ENCODE measurements at regions not wholly inside any gene's neighbourhood (a gene's known extent, or its start where the extent isn't known, plus 50 kb on each side); places are given as distances from the start of the nearest gene placed in this dataset.

DNA sequence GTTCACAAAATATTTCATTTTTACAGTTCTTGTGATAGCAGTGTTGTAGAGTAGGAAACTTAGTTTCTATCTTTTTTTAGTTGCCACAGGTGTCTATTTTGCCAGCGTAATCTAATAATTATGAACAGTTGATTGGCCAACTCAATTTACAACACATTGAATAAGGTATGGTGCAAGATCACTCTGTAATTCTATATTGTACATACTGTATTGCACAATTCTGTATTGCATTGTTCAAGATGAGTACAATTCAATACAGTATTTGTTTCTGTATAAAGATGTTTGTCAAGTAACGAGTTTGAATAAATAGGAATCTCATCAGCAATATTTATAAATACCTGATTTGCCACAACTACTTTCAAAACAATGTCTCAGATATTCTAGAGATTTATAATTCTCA is 64.2 kb upstream of the HTR1A start:
- Histone ChIP-seq H3K4me1 (ENCODE audit: control insufficient read depth in 3 of 3, insufficient read depth in 2 of 3, low read depth in 1 of 3, low read length in 2 of 3) (no peaks in the 10 kb centered on the region), H3K9me3 (ENCODE audit: control insufficient read depth in 2 of 2, insufficient read depth in 1 of 2, low read depth in 1 of 2, low read length in 1 of 2) (no peaks in the 10 kb centered on the region), H3K27me3 (ENCODE audit: control insufficient read depth in 3 of 3, insufficient read depth in 3 of 3, low read length in 3 of 3) (no peaks in the 10 kb centered on the region), H3K4me3 (ENCODE audit: low read depth in 1 of 3, low read length in 3 of 3) (no peak overlapping the region), H3K27ac (ENCODE audit: low read depth in 1 of 3, low read length in 2 of 3) (no peak overlapping the region), H3K36me3 (ENCODE audit: control insufficient read depth in 3 of 3, insufficient read depth in 2 of 3, low read depth in 1 of 3, low read length in 3 of 3) (no peaks in the 10 kb centered on the region)
- 71 to 81% (median 75%) methylated on average over 2 of the region's 2 CpGs for WGBS, 3 donors
- DNase-seq (no peak), FAIRE-seq (no peak)

- DNase-seq (no peak), FAIRE-seq (no peak)
- Histone ChIP-seq H3K27me3 (ENCODE audit: control insufficient read depth in 3 of 3, insufficient read depth in 3 of 3, low read length in 3 of 3) (no peaks in the 10 kb centered on the region), H3K4me1 (ENCODE audit: control insufficient read depth in 3 of 3, insufficient read depth in 2 of 3, low read depth in 1 of 3, low read length in 2 of 3) (no peaks in the 10 kb centered on the region), H3K27ac (ENCODE audit: low read depth in 1 of 3, low read length in 2 of 3) (no peak overlapping the region), H3K36me3 (ENCODE audit: control insufficient read depth in 3 of 3, insufficient read depth in 2 of 3, low read depth in 1 of 3, low read length in 3 of 3) (no peaks in the 10 kb centered on the region), H3K4me3 (ENCODE audit: low read depth in 1 of 3, low read length in 3 of 3) (no peak overlapping the region), H3K9me3 (ENCODE audit: control insufficient read depth in 2 of 2, insufficient read depth in 1 of 2, low read depth in 1 of 2, low read length in 1 of 2) (no peaks in the 10 kb centered on the region)
- WGBS, 3 donors = 16 to 54% (median 39%) methylated on average over 2 of the region's 2 CpGs
These were observed 57.5 kb upstream of the HTR1A start for GRCh38 chr5:64019746-64020145.

DNA sequence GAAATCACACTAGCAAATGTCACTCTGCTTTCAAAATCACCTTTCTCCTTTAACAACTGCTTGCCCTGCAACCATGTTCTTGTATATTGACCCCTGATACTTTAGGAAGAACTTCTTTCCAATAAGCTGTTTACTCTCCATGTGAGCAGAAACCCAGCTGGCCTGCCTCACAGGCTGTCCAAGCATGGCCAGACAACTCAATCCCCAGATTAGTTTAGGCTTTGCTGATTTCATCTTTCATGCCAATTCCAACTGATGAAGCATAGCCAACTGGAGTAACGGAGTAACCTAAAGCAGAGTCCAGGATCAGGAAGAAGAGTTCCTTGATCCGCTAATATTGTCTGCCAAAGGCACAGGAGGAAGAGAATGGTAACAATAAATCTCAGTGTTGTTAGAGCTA is 56.7 kb upstream of the HTR1A start:
- H3K4me3 ChIP-seq (ENCODE audit: low read depth in 1 of 3, low read length in 3 of 3) = no peak overlapping the region
- no peaks in the 10 kb centered on the region for H3K4me1 ChIP-seq (ENCODE audit: control insufficient read depth in 3 of 3, insufficient read depth in 2 of 3, low read depth in 1 of 3, low read length in 2 of 3)
- no peaks in the 10 kb centered on the region for H3K27me3 ChIP-seq (ENCODE audit: control insufficient read depth in 3 of 3, insufficient read depth in 3 of 3, low read length in 3 of 3)
- WGBS, 3 donors = 82 to 89% (median 86%) methylated on average over 2 of the region's 2 CpGs
- no peaks in the 10 kb centered on the region for H3K9me3 ChIP-seq (ENCODE audit: control insufficient read depth in 2 of 2, insufficient read depth in 1 of 2, low read depth in 1 of 2, low read length in 1 of 2)
- FAIRE-seq (no peak), DNase-seq (no peak)
- no peaks in the 10 kb centered on the region for H3K36me3 ChIP-seq (ENCODE audit: control insufficient read depth in 3 of 3, insufficient read depth in 2 of 3, low read depth in 1 of 3, low read length in 3 of 3)
- H3K27ac ChIP-seq (ENCODE audit: low read depth in 1 of 3, low read length in 2 of 3) = no peak overlapping the region

DNA sequence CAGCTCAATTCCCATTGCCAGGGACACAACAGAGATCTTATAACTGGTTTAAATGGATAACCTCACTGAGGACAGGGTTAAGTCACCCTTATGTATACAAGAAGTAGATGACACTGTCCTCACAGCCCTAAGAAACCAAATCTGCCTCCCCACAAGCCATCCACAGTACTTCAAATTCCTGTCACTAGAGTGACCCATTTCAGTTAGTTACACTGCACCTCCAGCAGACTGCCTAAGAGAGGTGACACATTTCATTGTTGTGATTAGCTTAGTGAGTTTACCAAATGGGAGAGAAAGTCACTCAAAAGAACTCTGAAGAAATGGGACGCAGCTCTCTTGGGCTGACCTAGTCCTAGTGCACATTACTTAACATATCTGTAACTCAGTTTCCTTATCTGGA is 53.6 kb upstream of the HTR1A start:
- 80 to 90% (median 80%) methylated on average over 1 of the region's 1 CpG for WGBS, 3 donors
- Histone ChIP-seq H3K4me3 (ENCODE audit: low read depth in 1 of 3, low read length in 3 of 3) (no peak overlapping the region), H3K27ac (ENCODE audit: low read depth in 1 of 3, low read length in 2 of 3) (no peak overlapping the region), H3K9me3 (ENCODE audit: control insufficient read depth in 2 of 2, insufficient read depth in 1 of 2, low read depth in 1 of 2, low read length in 1 of 2) (no peaks in the 10 kb centered on the region), H3K36me3 (ENCODE audit: control insufficient read depth in 3 of 3, insufficient read depth in 2 of 3, low read depth in 1 of 3, low read length in 3 of 3) (no peaks in the 10 kb centered on the region), H3K4me1 (ENCODE audit: control insufficient read depth in 3 of 3, insufficient read depth in 2 of 3, low read depth in 1 of 3, low read length in 2 of 3) (no peaks in the 10 kb centered on the region), H3K27me3 (ENCODE audit: control insufficient read depth in 3 of 3, insufficient read depth in 3 of 3, low read length in 3 of 3) (no peaks in the 10 kb centered on the region)
- FAIRE-seq = no peak
- DNase-seq = no peak

Measured in small intestine (tissue), 7 donors.